ENCODE measurements at regions not wholly inside any gene's neighbourhood (a gene's known extent, or its start where the extent isn't known, plus 50 kb on each side); places are given as distances from the start of the nearest gene placed in this dataset.

DNA sequence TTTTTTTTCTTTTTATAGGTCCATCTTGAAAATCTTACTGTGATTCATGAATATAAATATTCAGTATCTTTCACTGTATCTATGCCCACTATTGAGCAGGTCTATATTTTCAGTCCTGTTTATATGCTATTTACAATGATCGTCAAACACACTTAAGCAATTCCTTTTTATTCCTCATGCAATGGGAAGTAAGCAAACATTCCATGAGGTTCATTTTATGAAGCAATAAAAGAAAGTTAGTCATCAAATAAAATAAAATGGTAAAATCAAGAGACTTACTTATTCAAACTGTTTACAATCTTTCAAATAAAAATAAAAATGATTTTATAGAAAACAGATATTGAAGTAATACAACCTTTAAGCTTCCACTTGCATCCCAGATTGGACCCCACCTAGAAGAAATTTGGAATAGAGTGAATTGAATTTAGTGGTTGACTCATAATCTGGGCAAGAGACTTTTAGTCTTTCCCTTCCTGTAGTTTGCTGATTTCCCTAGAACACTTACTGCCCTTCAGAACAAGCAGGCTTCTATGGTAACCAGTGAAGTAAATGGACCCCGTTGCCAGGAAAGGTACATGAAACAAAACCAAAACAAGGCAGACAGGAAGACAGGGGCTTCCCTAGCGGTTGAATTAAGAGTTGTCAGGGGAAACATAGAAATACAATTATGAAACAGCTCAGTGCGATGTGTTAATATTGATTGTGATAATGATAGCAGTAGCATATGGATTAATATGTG lies 241.0 kb upstream of the ATP2B1 start:
- TF ChIP-seq, protein P1, sequence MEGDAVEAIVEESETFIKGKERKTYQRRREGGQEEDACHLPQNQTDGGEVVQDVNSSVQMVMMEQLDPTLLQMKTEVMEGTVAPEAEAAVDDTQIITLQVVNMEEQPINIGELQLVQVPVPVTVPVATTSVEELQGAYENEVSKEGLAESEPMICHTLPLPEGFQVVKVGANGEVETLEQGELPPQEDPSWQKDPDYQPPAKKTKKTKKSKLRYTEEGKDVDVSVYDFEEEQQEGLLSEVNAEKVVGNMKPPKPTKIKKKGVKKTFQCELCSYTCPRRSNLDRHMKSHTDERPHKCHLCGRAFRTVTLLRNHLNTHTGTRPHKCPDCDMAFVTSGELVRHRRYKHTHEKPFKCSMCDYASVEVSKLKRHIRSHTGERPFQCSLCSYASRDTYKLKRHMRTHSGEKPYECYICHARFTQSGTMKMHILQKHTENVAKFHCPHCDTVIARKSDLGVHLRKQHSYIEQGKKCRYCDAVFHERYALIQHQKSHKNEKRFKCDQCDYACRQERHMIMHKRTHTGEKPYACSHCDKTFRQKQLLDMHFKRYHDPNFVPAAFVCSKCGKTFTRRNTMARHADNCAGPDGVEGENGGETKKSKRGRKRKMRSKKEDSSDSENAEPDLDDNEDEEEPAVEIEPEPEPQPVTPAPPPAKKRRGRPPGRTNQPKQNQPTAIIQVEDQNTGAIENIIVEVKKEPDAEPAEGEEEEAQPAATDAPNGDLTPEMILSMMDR (IDR thresholded peaks at IDR 0.05): no peak
- no peak for TF ChIP-seq POLR2A (IDR thresholded peaks at IDR 0.05)

All from thyroid gland (tissue), 4 donors.